ENCODE measurements at regions not wholly inside any gene's neighbourhood (a gene's known extent, or its start where the extent isn't known, plus 50 kb on each side); places are given as distances from the start of the nearest gene placed in this dataset.
"Not testable (repeated sequence)": the region's sequence is repeated elsewhere in the genome, so short reads cannot be mapped to it uniquely, and the experiment has no call there.

- no peak for DNase-seq (ENCODE audit: low read depth)
Measured at GRCh38 chr17:31798205-31798724, 60.8 kb downstream of the COPRS start.

- DNase-seq (ENCODE audit: low read depth), result not testable (repeated sequence)
Measured at GRCh38 chr17:31795941-31796340, 63.1 kb downstream of the COPRS start.

GRCh38 chr17:31794111-31794510, 64.9 kb downstream of the COPRS start:
- no peak for DNase-seq (ENCODE audit: low read depth)

GRCh38 chr17:31793634-31794033, 65.4 kb downstream of the COPRS start:
- DNase-seq (ENCODE audit: low read depth), result not testable (repeated sequence)

GRCh38 chr17:31792007-31792585, 66.9 kb downstream of the COPRS start:
- no peak for DNase-seq (ENCODE audit: low read depth)

GRCh38 chr17:31789707-31790505, 69.1 kb downstream of the COPRS start:
- no peak for DNase-seq (ENCODE audit: low read depth)

- DNase-seq (ENCODE audit: low read depth), result no peak
Measured at GRCh38 chr17:31788956-31789355, 70.1 kb downstream of the COPRS start.

- no peak for DNase-seq (ENCODE audit: low read depth)
Measured at GRCh38 chr17:31788571-31788946, 70.5 kb downstream of the COPRS start.

GRCh38 chr17:31787857-31788570, 71.0 kb downstream of the COPRS start:
- peak; percentile 92 for DNase-seq (ENCODE audit: low read depth)

- no peak for DNase-seq (ENCODE audit: low read depth)
Measured at GRCh38 chr17:31786796-31787481, 72.1 kb downstream of the COPRS start.

- no peak for DNase-seq (ENCODE audit: low read depth)
Measured at GRCh38 chr17:31780483-31780882, 78.6 kb downstream of the COPRS start.

GRCh38 chr17:31778523-31778922, 80.5 kb downstream of the COPRS start:
- DNase-seq (ENCODE audit: low read depth), result peak; percentile 53

- not testable (repeated sequence) for DNase-seq (ENCODE audit: low read depth)
Measured at GRCh38 chr17:31771328-31771727, 87.7 kb downstream of the COPRS start.

GRCh38 chr17:31770501-31770900, 88.5 kb downstream of the COPRS start:
- not testable (repeated sequence) for DNase-seq (ENCODE audit: low read depth)

GRCh38 chr17:31761836-31762510, 97.1 kb downstream of the COPRS start:
- not testable (repeated sequence) for DNase-seq (ENCODE audit: low read depth)

GRCh38 chr17:31758646-31759045, 100.4 kb downstream of the COPRS start:
- peak; percentile 66 for DNase-seq (ENCODE audit: low read depth)

GRCh38 chr17:31757097-31757496, 101.9 kb downstream of the COPRS start:
- no peak for DNase-seq (ENCODE audit: low read depth)

GRCh38 chr17:31754239-31754945, 104.7 kb downstream of the COPRS start:
- DNase-seq (ENCODE audit: low read depth), result peak; percentile 97

GRCh38 chr17:31753011-31753410, 106.0 kb downstream of the COPRS start:
- no peak for DNase-seq (ENCODE audit: low read depth)

- DNase-seq (ENCODE audit: low read depth), result no peak
Measured at GRCh38 chr17:31752584-31752983, 106.5 kb downstream of the COPRS start.

- DNase-seq (ENCODE audit: low read depth), result no peak
Measured at GRCh38 chr17:31750578-31750977, 108.5 kb downstream of the COPRS start.

Data from M059J (cell line).